ENCODE measurements at regions not wholly inside any gene's neighbourhood (a gene's known extent, or its start where the extent isn't known, plus 50 kb on each side); places are given as distances from the start of the nearest gene placed in this dataset.

DNA sequence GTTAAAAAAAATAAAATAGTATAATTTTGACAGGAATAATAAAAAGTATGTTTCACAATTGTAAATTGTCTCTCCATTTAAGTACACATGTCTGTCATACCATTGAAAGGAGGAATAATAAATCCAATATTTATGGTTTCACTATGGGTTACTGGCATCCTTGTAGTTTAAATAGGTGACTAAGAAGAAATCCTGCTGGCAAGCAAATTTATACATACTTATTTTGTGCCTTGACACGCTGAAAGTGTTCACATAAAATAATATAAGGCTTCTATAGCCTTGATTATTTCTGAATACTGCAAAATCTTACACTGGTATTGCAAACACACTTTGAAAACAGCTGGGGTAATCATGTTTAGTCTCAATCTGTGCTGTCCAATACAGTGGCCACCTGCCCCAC is 138.3 kb upstream of the ETAA1 start:
- TF ChIP-seq, protein P1, sequence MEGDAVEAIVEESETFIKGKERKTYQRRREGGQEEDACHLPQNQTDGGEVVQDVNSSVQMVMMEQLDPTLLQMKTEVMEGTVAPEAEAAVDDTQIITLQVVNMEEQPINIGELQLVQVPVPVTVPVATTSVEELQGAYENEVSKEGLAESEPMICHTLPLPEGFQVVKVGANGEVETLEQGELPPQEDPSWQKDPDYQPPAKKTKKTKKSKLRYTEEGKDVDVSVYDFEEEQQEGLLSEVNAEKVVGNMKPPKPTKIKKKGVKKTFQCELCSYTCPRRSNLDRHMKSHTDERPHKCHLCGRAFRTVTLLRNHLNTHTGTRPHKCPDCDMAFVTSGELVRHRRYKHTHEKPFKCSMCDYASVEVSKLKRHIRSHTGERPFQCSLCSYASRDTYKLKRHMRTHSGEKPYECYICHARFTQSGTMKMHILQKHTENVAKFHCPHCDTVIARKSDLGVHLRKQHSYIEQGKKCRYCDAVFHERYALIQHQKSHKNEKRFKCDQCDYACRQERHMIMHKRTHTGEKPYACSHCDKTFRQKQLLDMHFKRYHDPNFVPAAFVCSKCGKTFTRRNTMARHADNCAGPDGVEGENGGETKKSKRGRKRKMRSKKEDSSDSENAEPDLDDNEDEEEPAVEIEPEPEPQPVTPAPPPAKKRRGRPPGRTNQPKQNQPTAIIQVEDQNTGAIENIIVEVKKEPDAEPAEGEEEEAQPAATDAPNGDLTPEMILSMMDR (IDR thresholded peaks at IDR 0.05 in 4 of 5, conservative IDR thresholded peaks at IDR 0.05 in 1 of 5): no peak
- no peak for TF ChIP-seq POLR2A (IDR thresholded peaks at IDR 0.05)
